ENCODE measurements at regions not wholly inside any gene's neighbourhood (a gene's known extent, or its start where the extent isn't known, plus 50 kb on each side); places are given as distances from the start of the nearest gene placed in this dataset.

DNA sequence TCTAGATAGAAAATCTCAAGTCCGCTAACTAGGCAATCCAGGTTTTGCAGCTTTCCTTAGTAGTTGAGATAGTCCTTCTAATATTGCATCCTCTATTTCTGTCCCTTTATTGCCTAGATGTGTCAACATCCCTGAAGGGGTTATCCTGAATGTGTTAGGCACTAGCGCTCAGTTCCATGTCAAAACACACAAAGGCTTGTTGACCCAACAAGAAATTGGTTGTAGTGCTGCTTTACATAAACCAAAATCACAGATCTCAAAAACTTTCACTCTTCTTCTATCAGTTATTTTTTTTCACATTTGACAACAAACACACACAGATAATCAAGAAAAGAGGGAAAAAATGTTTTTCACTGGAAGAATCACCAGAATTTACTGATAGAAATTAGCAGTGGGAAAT lies 51.4 kb upstream of the SOX2 start:
- H3K27ac ChIP-seq, result no peak overlapping the region
- no peak for DNase-seq (ENCODE audit: low read depth, low spot score)

DNA sequence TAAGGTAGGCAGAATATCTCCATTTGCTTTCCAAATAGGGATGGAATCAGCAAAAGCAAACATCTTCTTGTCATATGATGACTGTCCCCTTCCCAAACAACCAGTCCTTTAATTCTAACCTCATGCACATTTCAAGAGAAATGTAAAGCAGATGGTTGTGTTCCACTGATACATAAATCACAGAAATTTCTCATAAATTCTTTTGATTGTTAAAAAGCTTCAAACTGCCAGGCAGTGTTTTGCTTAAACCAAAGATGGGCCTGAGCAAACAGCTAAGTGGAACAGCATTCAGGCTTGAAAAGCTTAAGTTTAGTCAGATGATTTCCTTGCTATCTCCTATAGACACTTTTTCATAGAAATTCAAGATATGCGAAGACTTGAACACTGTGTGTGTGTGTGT lies 74.3 kb upstream of the SOX2 start:
- no peak overlapping the region for H3K27ac ChIP-seq
- no peak for DNase-seq (ENCODE audit: low read depth, low spot score)

GRCh38 chr3:181637056-181637455 lies 74.7 kb upstream of the SOX2 start:
- DNase-seq (ENCODE audit: low read depth, low spot score), result no peak
- no peak overlapping the region for H3K27ac ChIP-seq

- DNase-seq (ENCODE audit: low read depth, low spot score), result no peak
- no peak overlapping the region for H3K27ac ChIP-seq
These were observed 76.6 kb upstream of the SOX2 start for GRCh38 chr3:181635141-181635540.

DNA sequence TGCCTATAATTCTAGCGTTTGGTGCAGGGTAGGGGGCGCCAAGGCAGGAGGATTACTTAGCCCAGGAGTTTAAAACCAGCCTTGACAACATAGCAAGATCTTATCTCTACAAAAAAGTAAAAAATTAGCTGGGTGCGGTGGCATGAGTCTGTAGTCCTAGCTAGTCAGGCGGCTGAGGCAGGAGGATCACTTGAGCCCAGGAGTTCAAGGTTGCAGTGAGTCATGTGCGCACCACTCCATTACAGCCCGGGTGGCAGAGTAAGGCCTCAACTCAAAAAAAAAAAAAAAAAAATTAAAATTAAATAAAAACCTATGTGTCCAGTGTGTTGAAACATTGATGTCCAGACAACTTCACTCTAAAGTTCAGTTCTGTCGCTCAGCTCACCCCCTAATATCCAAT lies 78.2 kb upstream of the SOX2 start:
- H3K27ac ChIP-seq, result no peak overlapping the region
- DNase-seq (ENCODE audit: low read depth, low spot score), result no peak

- H3K27ac ChIP-seq, result peak overlapping the region; percentile 97
- DNase-seq (ENCODE audit: low read depth, low spot score), result no peak
These were observed 79.8 kb upstream of the SOX2 start for GRCh38 chr3:181631901-181632300.

GRCh38 chr3:181630853-181631252 lies 80.9 kb upstream of the SOX2 start:
- no peak for DNase-seq (ENCODE audit: low read depth, low spot score)
- H3K27ac ChIP-seq, result peak overlapping the region; percentile 97

DNA sequence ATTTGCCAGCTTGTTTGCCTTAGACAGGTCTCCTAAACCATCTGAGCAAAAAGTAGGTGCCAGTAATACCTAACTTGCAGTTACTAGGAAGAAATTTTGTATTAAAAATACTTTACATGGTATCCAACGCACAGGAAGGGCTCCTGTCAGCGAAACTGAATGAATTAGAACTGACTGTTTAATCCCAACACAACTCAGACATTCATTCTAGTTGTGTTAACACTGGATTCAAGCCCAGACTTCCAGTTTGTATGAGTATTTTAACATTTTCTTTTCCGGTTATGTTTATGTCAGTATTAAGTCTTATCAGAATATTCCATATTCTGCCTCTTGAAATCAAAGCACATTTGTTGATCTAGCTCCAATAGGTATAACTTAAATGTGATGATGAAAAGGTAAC lies 82.0 kb upstream of the SOX2 start:
- DNase-seq (ENCODE audit: low read depth, low spot score), result no peak
- H3K27ac ChIP-seq, result peak overlapping the region; percentile 97

DNA sequence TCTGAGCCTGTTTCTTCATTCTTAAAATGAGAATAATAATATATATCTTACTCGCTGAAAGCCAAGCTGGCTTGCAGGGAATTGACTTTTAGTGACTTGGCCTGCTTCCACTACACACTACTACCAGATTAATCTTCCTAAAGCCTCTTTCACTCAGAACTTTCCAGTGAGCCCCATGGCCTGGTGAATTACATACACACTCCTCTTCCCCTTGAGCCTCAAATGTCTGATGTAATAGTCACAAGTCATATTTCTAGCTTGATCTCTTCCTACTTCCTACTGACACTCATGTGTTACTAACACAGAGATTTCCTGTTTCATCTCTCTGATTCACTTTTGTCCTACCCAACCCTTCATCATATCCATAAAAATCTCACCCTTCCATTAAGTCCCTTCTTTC lies 82.7 kb upstream of the SOX2 start:
- peak overlapping the region; percentile 97 for H3K27ac ChIP-seq

DNA sequence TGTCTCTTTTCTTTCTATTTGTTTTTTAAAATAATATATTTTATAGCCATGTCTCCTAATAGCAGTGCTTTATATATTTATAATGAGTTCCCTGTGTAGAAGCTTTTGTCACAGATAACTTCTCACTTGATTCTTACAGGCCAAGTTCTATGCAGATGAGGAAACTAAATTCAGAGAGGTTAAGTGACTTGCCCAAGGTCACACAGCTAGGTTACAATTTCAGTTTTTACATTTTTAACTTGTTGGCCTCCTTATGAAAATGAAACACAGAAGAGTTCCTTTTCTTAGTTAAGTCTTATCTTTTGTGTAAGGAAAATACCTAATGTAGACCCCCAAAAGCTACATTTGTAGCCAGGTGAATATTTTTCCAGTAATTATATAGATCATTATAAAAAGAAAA lies 83.3 kb upstream of the SOX2 start:
- H3K27ac ChIP-seq, result peak overlapping the region; percentile 97
- DNase-seq (ENCODE audit: low read depth, low spot score), result no peak

More for the DNA sequence above, 82.7 kb upstream of the SOX2 start:
- peak; percentile 69 for DNase-seq (ENCODE audit: low read depth, low spot score)

GRCh38 chr3:181626036-181626435 lies 85.7 kb upstream of the SOX2 start:
- no peak for DNase-seq (ENCODE audit: low read depth, low spot score)
- H3K27ac ChIP-seq, result peak overlapping the region; percentile 97

GRCh38 chr3:181623924-181624694 lies 87.6 kb upstream of the SOX2 start:
- H3K27ac ChIP-seq, result peak overlapping the region; percentile 97
- DNase-seq (ENCODE audit: low read depth, low spot score), result no peak

GRCh38 chr3:181622365-181622764 lies 89.4 kb upstream of the SOX2 start:
- no peak for DNase-seq (ENCODE audit: low read depth, low spot score)
- H3K27ac ChIP-seq, result peak overlapping the region; percentile 97

- no peak overlapping the region for H3K27ac ChIP-seq
- DNase-seq (ENCODE audit: low read depth, low spot score), result no peak
These were observed 91.8 kb upstream of the SOX2 start for GRCh38 chr3:181619897-181620296.

DNA sequence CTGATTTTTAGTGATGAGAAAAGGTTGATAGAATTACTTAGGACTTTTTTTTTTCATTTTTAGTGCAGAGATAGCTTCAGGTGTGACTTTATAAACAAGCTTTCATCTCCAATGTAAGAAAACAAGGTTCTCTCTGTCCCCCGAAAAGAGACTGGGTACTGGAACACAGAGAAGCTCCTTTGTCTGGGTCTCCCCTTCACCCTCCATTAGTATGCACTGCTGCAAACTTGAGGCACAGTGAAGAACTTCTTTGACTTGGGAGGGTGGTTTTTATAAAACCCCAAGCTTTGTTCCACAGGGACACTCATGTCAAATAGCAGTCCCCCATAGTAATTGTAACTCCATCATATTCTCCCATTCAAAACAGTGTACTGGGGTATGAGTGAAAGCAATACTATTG lies 93.5 kb upstream of the SOX2 start:
- no peak overlapping the region for H3K27ac ChIP-seq
- DNase-seq (ENCODE audit: low read depth, low spot score), result no peak

DNA sequence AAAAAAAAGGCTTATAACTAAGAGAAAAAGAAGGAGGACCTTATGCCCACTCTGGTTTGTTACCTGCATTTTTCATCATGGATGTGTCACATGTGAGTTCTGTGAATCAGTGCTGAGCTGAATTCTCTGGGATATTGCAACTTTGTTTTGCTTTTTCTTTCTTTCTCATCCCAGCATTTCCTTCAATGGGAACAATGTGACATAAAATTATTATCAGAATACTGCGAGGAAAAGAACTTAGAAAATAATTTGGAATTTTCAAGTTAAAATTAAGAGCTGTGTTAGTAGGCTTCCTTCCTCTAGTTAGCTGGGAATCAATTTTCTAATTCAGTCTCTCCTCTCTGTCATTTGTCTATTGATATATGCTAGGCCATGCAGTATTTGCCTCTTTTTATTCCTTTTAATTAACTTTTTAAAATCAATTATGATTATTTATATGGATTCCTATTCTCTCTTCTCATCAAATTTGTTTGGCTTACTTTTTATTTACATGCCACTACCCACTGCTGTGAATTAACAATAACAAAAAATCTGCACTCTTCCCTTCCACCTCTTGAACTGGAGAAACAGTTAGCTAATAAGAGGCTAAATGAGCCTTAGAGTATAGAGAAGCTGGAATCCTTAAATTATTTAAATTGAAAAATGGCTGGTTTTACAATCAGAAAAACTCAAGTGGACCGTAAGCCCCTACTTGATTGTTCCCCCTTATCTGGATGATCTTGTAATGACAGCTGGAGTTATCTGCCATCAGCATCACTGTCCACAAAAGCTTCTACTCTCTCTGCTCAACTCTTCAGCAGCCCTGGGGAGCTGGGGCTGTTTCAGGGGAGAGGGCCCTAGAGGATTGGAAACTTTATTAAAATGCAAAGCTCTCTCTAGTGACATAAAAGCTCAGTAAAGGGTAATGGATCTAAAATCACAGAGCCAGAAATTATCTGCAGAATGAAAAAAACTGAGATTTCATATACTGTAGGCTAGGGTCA lies 95.3 kb upstream of the SOX2 start:
- no peak for DNase-seq (ENCODE audit: low read depth, low spot score)
- peak overlapping the region; percentile 49 for H3K27ac ChIP-seq

DNA sequence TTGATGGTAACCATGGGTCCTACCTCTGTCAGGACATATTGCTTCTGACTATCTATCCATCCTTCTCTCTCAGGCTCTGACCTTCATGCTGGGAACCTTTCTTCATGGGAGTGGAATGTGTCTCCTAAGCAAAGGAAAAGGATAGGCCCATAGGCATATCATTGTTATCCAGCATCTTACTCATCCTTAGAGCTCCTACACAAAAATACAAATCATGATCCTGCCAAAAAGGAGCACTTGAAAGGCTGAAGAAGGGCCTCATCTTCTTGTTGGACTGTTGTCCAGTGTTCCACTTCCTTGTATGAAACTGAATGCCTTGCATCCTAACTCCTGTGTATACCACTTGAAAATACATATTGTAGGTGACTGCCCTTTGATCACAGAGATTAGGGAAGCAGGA lies 96.1 kb upstream of the SOX2 start:
- H3K27ac ChIP-seq, result peak overlapping the region; percentile 49
- DNase-seq (ENCODE audit: low read depth, low spot score), result no peak

DNA sequence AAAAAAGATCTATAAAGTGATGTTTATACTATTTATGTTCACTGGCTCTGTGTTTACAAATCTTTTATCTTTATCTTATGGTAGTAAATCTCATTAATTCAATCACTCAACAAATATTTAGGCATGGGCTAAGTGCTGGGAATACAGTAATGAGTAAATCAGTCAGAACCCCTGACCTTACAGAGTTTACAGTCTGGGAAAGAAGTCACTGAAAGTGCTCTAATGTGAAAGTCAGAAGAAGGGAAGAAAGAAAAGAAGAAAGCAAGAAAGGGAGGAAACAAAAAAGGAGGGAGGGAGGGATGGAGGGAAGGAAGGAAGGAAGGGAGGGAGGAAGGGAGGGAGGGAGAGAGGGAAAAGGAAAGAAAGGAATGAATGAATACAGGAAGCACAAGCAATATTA lies 96.8 kb upstream of the SOX2 start:
- H3K27ac ChIP-seq, result no peak overlapping the region
- DNase-seq (ENCODE audit: low read depth, low spot score), result no peak

DNA sequence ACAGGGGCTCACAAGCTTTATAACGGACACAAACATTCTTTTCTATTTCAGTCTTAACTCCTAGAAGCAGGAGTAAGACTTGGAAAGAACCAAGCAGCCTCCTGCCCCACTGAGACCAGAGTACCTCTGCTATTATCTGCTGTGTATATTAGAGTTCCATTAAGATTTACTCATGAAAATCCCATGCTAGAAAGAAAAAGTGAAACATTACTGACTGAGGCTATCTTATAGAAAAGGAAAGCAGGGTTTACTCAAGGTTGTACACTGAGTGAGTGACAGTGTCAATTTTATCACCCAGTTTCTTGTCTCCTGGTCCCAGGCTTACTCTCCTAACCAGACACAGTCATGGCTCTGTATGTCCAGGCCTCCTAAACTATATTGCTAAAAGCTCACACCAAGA lies 97.9 kb upstream of the SOX2 start:
- H3K27ac ChIP-seq, result no peak overlapping the region
- no peak for DNase-seq (ENCODE audit: low read depth, low spot score)

DNA sequence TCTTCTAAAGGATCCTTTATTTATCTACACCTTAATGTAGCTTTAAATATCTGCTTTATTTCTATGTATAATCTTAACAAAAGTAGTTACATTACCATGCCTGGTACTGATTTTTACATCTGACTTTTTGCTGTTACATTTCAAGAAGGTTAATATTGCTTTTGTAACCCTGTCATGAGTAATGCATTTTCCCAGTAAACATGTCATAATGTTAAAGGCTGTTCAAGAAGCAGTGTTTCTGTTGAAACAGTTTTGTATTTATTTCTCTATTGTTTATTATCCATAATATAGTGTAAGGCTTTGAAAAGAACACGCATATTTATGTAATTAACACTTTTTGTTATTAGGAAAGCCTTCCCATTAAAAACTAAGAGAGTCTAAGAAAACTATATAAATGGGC lies 98.5 kb upstream of the SOX2 start:
- no peak overlapping the region for H3K27ac ChIP-seq

DNA sequence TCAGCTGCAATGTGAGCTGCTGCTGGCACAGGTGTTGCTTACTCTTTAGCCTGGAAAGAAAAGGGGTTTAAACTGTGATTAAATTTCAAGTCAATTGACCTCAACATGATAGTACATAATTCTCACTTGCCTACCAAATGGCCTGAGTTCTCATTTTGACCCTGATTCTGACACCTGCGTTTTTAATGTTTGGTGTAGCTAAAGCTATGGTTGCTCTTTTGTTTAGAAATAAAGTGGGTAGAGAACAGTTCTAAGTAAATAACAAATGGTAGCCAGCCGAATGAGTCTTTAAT lies 100.8 kb upstream of the SOX2 start:
- no peak overlapping the region for H3K27ac ChIP-seq
- no peak for DNase-seq (ENCODE audit: low read depth, low spot score)

More for the DNA sequence above, 98.5 kb upstream of the SOX2 start:
- no peak for DNase-seq (ENCODE audit: low read depth, low spot score)
